Naive thymus-derived CD8-positive, alpha-beta T cell (primary cell): ENCODE measurements at regions not wholly inside any gene's neighbourhood (a gene's known extent, or its start where the extent isn't known, plus 50 kb on each side); places are given as distances from the start of the nearest gene placed in this dataset.
"Not testable (repeated sequence)": the region's sequence is repeated elsewhere in the genome, so short reads cannot be mapped to it uniquely, and the experiment has no call there.

Experiments
- ATAC-seq, 2 donors: fragments of 150-1000 bp; cut with Tn5 transposase in 1 of 2; sonication (Bioruptor Pico), chemical (Tn5 transposase) in 1 of 2; 1 replicate in 1 of 2; 2 replicates in 1 of 2; pipeline ENCODE4 v1.10.0; 2021; ENCODE audit warnings: mild to moderate bottlenecking in 2 of 2, moderate library complexity in 2 of 2
- POLR2A ChIA-PET: fragments of 350-600 bp; sonication (Branson Sonifier 250); formaldehyde crosslinking; loops from one replicate; lab custom pipeline; 2021; ENCODE audit warnings: antibody characterized with exemption; lab: Charles Lee
- DNase-seq, 10 donors: peaks; one replicate each; pipeline versions ENCODE4 v3.0.0 to v3.0.0-alpha.2; 2020 to 2022
- H3K27ac Mint-ChIP-seq, 10 donors: one replicate each; pipeline ENCODE4 v1.8.0; 2020 to 2022; ENCODE audit warnings: mild to moderate bottlenecking in 10 of 10, mixed read lengths in 10 of 10, moderate library complexity in 4 of 10, inconsistent platforms in 1 of 10
- H3K27me3 Mint-ChIP-seq, 5 donors: one replicate each; pipeline ENCODE4 v1.8.0; 2021 to 2022; ENCODE audit warnings: mixed read lengths in 5 of 5
- H3K36me3 Mint-ChIP-seq, 3 donors: one replicate each; pipeline ENCODE4 v1.8.0; 2020 to 2022; ENCODE audit warnings: mixed read lengths in 3 of 3, mild to moderate bottlenecking in 2 of 3, inconsistent platforms in 1 of 3
- H3K4me1 Mint-ChIP-seq, 4 donors: one replicate each; pipeline ENCODE4 v1.8.0; 2021 to 2022; ENCODE audit warnings: mixed read lengths in 4 of 4
- H3K4me3 Mint-ChIP-seq, 10 donors: one replicate each; pipeline ENCODE4 v1.8.0; 2020 to 2022; ENCODE audit warnings: mild to moderate bottlenecking in 10 of 10, mixed read lengths in 10 of 10, moderate library complexity in 6 of 10, inconsistent platforms in 1 of 10
- H3K9me3 Mint-ChIP-seq, 9 donors: one replicate each; pipeline ENCODE4 v1.8.0; 2020 to 2022; ENCODE audit warnings: mixed read lengths in 9 of 9, mild to moderate bottlenecking in 3 of 9, inconsistent platforms in 1 of 9, moderate library complexity in 1 of 9

DNA sequence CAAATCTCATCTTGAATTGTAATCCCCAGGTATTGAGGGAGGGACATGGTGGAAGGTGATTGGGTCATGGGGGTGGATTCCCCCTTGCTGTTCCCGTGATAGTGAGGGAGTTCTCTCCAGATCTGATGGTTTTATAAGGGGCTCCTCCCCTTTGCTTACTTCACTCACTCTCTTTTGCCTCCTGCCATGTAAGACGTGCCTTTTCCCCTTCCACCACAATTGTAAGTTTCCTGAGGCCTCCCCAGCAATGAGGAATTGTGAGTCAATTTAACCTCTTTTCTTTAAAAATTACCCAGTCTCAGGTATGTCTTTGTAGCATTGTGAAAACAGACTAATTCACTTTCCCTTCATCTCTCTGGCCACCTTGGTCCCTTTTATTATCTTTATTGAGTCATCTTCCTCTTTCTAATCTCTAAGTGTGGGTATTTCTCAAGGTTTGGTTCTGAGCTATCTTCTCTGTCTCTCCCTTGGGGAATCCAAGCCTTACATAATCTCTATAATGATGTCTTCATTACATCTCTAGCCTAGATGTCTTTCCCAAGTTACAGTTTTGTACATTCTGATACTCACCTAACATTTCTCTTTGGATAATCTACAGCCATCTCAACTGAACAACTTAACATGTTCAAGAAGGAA is 99.1 kb upstream of the JCAD start:
- Mint-ChIP-seq H3K4me1 (peaks cover under 1 to 3% (median 2%) of the 10 kb centered on the region in 4 donors), H3K36me3 (peaks cover 0 to 12% (median 1%) of the 10 kb centered on the region in 3 donors), H3K9me3 (peaks cover 0 to 4% (median 0%) of the 10 kb centered on the region in 9 donors), H3K4me3 (no peak overlapping the region), H3K27ac (no peak overlapping the region), H3K27me3 (peaks cover 15 to 44% (median 34%) of the 10 kb centered on the region in 5 donors)
- POLR2A ChIA-PET = no interaction called here
- no peak for DNase-seq
- no peak for ATAC-seq

GRCh38 chr10:30155401-30155800 is 96.0 kb upstream of the JCAD start:
- H3K27me3 Mint-ChIP-seq = peaks cover 20 to 69% (median 53%) of the 10 kb centered on the region in 5 donors
- ATAC-seq = no peak
- H3K4me3 Mint-ChIP-seq = no peak overlapping the region
- peaks cover 0 to 18% (median 2%) of the 10 kb centered on the region in 3 donors for H3K36me3 Mint-ChIP-seq
- peaks cover 0 to 3% (median 0%) of the 10 kb centered on the region in 4 donors for H3K4me1 Mint-ChIP-seq
- no peak overlapping the region for H3K27ac Mint-ChIP-seq
- no peak for DNase-seq
- POLR2A ChIA-PET = no interaction called here
- peaks cover 0 to 4% (median 0%) of the 10 kb centered on the region in 9 donors for H3K9me3 Mint-ChIP-seq

DNA sequence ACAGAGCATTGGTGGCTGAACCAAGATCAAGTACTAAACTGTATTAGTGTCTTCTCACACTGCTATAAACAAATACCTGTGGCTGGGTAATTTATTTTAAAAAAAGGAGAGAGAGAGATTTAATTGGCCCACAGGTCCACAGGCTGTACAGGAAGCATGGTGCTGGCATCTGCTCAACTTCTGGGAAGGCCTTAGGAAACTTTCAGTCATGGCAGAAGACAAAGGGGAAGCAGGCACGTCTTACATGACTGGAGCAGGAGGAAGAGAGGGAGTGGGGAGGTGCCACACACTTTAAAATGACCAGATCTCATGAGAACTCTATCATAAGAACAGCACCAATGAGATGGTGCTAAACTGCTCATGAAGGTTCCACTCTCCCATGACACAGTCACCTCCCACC is 95.2 kb upstream of the JCAD start:
- peaks cover 0 to 18% (median 2%) of the 10 kb centered on the region in 3 donors for H3K36me3 Mint-ChIP-seq
- H3K4me1 Mint-ChIP-seq = peaks cover 0 to 3% (median 0%) of the 10 kb centered on the region in 4 donors
- no peak overlapping the region for H3K4me3 Mint-ChIP-seq
- POLR2A ChIA-PET = no interaction called here
- ATAC-seq (no peak), DNase-seq (no peak)
- H3K9me3 Mint-ChIP-seq = peaks cover 0 to 4% (median 0%) of the 10 kb centered on the region in 9 donors
- H3K27ac Mint-ChIP-seq = no peak overlapping the region
- H3K27me3 Mint-ChIP-seq = peaks cover 23 to 76% (median 53%) of the 10 kb centered on the region in 5 donors

DNA sequence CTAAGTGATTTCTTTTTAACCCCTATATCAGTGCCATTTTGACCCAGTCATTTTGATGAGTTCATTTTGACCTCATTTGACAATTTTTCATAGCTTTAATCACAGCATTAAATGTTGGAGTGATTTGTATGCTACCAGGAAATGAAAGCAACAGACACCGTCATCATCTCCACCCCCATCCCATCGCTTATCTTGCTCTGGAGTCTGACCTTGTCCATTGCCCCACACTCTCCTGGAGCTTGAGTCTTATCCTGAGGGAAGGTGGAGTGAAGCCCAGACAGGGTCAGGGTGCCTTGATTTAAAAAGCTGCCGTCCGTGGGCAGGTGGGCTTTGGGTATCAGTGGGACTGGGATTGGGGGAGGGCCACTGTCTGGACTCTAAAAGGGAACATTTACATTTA is 94.7 kb upstream of the JCAD start:
- H3K36me3 Mint-ChIP-seq = peaks cover 0 to 18% (median 2%) of the 10 kb centered on the region in 3 donors
- peaks cover 0 to 4% (median 0%) of the 10 kb centered on the region in 9 donors for H3K9me3 Mint-ChIP-seq
- peaks cover 22 to 76% (median 53%) of the 10 kb centered on the region in 5 donors for H3K27me3 Mint-ChIP-seq
- no peak for ATAC-seq
- no peak for DNase-seq
- POLR2A ChIA-PET = no interaction called here
- no peak overlapping the region for H3K4me3 Mint-ChIP-seq
- no peak overlapping the region for H3K27ac Mint-ChIP-seq
- H3K4me1 Mint-ChIP-seq = peaks cover 0 to 1% (median 0%) of the 10 kb centered on the region in 4 donors

- no peak for ATAC-seq
- H3K9me3 Mint-ChIP-seq = peaks cover 0 to 4% (median 0%) of the 10 kb centered on the region in 9 donors
Observed at GRCh38 chr10:30151581-30152389, 92.4 kb upstream of the JCAD start.

DNA sequence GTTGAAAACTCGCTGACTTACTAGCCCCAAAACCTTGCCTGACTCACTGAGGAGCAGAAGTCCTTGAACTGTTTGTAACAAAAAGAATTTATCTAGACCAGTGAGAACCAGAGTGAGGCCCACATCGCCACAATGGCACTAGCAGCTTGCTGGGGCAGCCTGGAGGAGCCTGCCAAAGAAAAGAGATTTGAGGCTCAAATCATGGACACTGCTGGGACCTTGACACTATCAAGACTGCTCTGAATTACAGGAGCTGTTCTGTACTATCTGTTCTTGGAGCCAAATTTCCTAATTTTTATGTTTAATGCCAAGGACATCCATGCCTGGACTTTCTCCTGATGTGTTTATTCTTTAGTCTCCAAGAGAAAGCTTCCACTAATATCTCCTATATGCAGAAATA is 82.0 kb upstream of the JCAD start:
- POLR2A ChIA-PET = no interaction called here
- Mint-ChIP-seq H3K36me3 (peaks cover 0 to 6% (median 0%) of the 10 kb centered on the region in 3 donors), H3K4me3 (no peak overlapping the region), H3K27me3 (peaks cover 0 to 11% (median 8%) of the 10 kb centered on the region in 5 donors), H3K27ac (no peak overlapping the region), H3K9me3 (peaks cover 0 to 14% (median 3%) of the 10 kb centered on the region in 9 donors), H3K4me1 (no peaks in the 10 kb centered on the region)
- DNase-seq (no peak), ATAC-seq (no peak)

More at GRCh38 chr10:30151581-30152389, 92.4 kb upstream of the JCAD start:
- H3K27me3 Mint-ChIP-seq = peaks cover 23 to 72% (median 57%) of the 10 kb centered on the region in 5 donors
- no peak for DNase-seq
- POLR2A ChIA-PET = no interaction called here
- peaks cover 0 to 18% (median 2%) of the 10 kb centered on the region in 3 donors for H3K36me3 Mint-ChIP-seq
- no peak overlapping the region for H3K4me3 Mint-ChIP-seq
- no peak overlapping the region for H3K27ac Mint-ChIP-seq
- H3K4me1 Mint-ChIP-seq = no peaks in the 10 kb centered on the region

GRCh38 chr10:30134171-30134945 is 75.0 kb upstream of the JCAD start:
- DNase-seq (no peak), ATAC-seq (no peak)
- H3K4me3 Mint-ChIP-seq = no peak overlapping the region
- H3K9me3 Mint-ChIP-seq = no peaks in the 10 kb centered on the region
- POLR2A ChIA-PET = no interaction called here
- H3K36me3 Mint-ChIP-seq = no peaks in the 10 kb centered on the region
- peaks cover 10 to 36% (median 18%) of the 10 kb centered on the region in 5 donors for H3K27me3 Mint-ChIP-seq
- H3K4me1 Mint-ChIP-seq = peaks cover 0 to 2% (median 0%) of the 10 kb centered on the region in 4 donors
- H3K27ac Mint-ChIP-seq = no peak overlapping the region

- Mint-ChIP-seq H3K27me3 (peaks cover 8 to 38% (median 20%) of the 10 kb centered on the region in 5 donors), H3K27ac (peak overlapping the region in 1 of 10 donors; percentile 53)
Observed at GRCh38 chr10:30133198-30133597, 73.8 kb upstream of the JCAD start.

DNA sequence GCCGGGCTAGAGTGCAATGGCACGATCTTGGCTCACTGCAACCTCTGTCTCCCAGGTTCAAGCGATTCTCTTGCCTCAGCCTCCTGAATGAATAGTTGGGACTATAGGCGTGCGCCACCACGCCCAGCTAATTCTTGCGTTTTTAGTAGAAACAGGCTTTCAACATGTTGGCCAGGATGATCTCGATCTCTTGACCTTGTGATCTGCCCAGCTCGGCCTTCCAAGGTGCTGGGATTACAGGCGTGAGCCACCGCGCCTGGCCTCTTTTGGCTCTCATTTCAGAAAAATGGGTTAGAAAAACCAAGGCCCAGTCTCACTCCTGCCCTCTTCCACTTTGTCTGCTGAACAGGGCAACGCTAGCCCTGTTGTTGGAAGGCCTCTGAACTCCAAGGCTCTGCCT is 72.0 kb upstream of the JCAD start:
- H3K36me3 Mint-ChIP-seq, POLR2A ChIA-PET, ATAC-seq, H3K4me3 Mint-ChIP-seq, H3K27ac Mint-ChIP-seq, H3K9me3 Mint-ChIP-seq, DNase-seq, H3K4me1 Mint-ChIP-seq: not testable (repeated sequence)
- peaks cover 8 to 33% (median 26%) of the 10 kb centered on the region in 5 donors for H3K27me3 Mint-ChIP-seq

More at GRCh38 chr10:30133198-30133597, 73.8 kb upstream of the JCAD start:
- DNase-seq (no peak), ATAC-seq (no peak)
- H3K36me3 Mint-ChIP-seq = no peaks in the 10 kb centered on the region
- H3K4me3 Mint-ChIP-seq = no peak overlapping the region
- H3K4me1 Mint-ChIP-seq = peaks cover 0 to 2% (median 0%) of the 10 kb centered on the region in 4 donors
- POLR2A ChIA-PET = no interaction called here
- no peaks in the 10 kb centered on the region for H3K9me3 Mint-ChIP-seq

DNA sequence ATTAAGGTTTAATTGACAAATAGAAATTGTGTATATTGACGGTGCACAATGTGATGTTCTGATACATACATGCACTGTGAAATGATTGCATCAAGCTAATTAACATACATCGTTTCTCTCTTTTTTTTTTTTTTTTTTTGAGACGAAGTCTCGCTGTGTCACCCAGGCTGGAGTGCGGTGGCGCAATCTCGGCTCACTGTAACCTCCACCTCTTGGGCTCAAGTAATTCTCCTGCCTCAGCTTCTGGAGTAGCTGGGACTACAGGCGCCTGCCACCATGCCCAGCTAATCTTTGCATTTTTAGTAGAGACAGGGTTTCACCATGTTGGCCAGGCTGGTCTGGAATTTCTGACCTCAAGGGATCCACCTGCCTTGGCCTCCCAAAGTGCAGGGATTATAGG is 69.9 kb upstream of the JCAD start:
- DNase-seq, H3K4me3 Mint-ChIP-seq, H3K9me3 Mint-ChIP-seq, H3K4me1 Mint-ChIP-seq, POLR2A ChIA-PET, ATAC-seq, H3K27ac Mint-ChIP-seq, H3K36me3 Mint-ChIP-seq: not testable (repeated sequence)
- peaks cover 7 to 33% (median 23%) of the 10 kb centered on the region in 5 donors for H3K27me3 Mint-ChIP-seq

- H3K9me3 Mint-ChIP-seq = no peaks in the 10 kb centered on the region
- no peak for DNase-seq
- ATAC-seq = no peak
- POLR2A ChIA-PET = no interaction called here
- H3K4me1 Mint-ChIP-seq = no peaks in the 10 kb centered on the region
- H3K4me3 Mint-ChIP-seq = no peak overlapping the region
- no peaks in the 10 kb centered on the region for H3K36me3 Mint-ChIP-seq
- H3K27me3 Mint-ChIP-seq = peaks cover 7 to 33% (median 14%) of the 10 kb centered on the region in 5 donors
- no peak overlapping the region for H3K27ac Mint-ChIP-seq
Observed at GRCh38 chr10:30127120-30127541, 67.7 kb upstream of the JCAD start.

DNA sequence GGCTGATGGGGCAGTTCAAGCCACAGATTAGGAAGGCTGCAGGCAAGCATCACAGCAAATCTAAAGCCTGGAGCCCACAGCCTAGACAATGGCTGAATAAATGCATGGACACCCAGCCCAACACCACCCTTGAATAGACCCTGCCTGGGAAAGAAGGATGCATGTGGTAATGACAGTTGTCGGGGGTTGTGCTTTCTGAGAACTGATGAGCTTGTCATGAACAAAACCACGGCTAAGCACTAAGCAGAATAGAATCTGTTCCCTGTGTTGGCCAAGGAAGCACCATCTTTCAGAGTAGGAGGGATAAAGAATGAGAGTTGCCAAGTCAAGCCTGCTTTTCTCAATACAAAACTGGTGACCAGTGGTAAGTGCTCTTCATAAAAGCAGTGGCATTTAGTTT is 66.1 kb upstream of the JCAD start:
- H3K36me3 Mint-ChIP-seq = peaks cover 0 to 2% (median 0%) of the 10 kb centered on the region in 3 donors
- POLR2A ChIA-PET = no interaction called here
- H3K9me3 Mint-ChIP-seq = peaks cover 0 to 2% (median 0%) of the 10 kb centered on the region in 9 donors
- H3K4me1 Mint-ChIP-seq = no peaks in the 10 kb centered on the region
- no peak for DNase-seq
- H3K27me3 Mint-ChIP-seq = peaks cover 8 to 30% (median 10%) of the 10 kb centered on the region in 5 donors
- H3K27ac Mint-ChIP-seq = no peak overlapping the region
- no peak overlapping the region for H3K4me3 Mint-ChIP-seq
- no peak for ATAC-seq
